ENCODE measurements at regions not wholly inside any gene's neighbourhood (a gene's known extent, or its start where the extent isn't known, plus 50 kb on each side); places are given as distances from the start of the nearest gene placed in this dataset.

DNA sequence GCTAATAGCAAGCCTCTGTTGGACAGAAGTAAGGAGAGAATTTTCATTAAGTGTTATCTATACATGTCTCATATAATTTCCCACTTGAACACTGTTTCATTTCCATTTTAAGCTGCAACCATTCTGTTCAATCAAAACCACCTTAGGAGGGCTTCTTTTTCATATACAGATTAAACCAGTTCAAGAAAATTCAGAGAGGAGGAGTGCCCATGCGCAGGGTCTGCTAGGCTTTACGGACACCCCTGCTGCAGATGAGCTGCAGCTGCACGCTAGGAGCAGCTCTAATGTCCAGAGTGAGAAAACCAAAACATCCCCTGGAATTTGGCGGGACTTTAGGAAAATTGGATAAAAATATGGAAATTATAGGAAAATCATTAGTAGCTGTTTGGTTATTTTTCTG lies 541.0 kb downstream of the SPRY1 start:
- DNase-seq (no peak), ATAC-seq (no peak), FAIRE-seq (no peak)
- H3K27ac ChIP-seq: no peak overlapping the region
- intact Hi-C loops (cut with DNase I): no loop called here
- no peak for TF ChIP-seq CTCF (IDR thresholded peaks at IDR 0.05)
- no peak overlapping the region for H3K4me3 ChIP-seq
- H3K36me3 ChIP-seq: no peaks in the 10 kb centered on the region
- H3K9me3 ChIP-seq: no peaks in the 10 kb centered on the region
- 85 to 90% methylated on average over 4 of the region's 4 CpGs for WGBS, 2 donors
- H3K4me1 ChIP-seq: no peaks in the 10 kb centered on the region
- H3K27me3 ChIP-seq: no peaks in the 10 kb centered on the region

GRCh38 chr4:123939621-123940020 lies 543.0 kb downstream of the SPRY1 start:
- no peak overlapping the region for H3K27ac ChIP-seq
- no peaks in the 10 kb centered on the region for H3K27me3 ChIP-seq
- H3K4me3 ChIP-seq: no peak overlapping the region
- no peaks in the 10 kb centered on the region for H3K4me1 ChIP-seq
- no peak for DNase-seq
- intact Hi-C loops (cut with DNase I): no loop called here
- no peaks in the 10 kb centered on the region for H3K9me3 ChIP-seq
- FAIRE-seq: no peak
- no peak for TF ChIP-seq CTCF (IDR thresholded peaks at IDR 0.05)
- H3K36me3 ChIP-seq: no peaks in the 10 kb centered on the region
- ATAC-seq: no peak
- WGBS, 2 donors: 67 to 87% methylated on average over 1 of the region's 1 CpG

DNA sequence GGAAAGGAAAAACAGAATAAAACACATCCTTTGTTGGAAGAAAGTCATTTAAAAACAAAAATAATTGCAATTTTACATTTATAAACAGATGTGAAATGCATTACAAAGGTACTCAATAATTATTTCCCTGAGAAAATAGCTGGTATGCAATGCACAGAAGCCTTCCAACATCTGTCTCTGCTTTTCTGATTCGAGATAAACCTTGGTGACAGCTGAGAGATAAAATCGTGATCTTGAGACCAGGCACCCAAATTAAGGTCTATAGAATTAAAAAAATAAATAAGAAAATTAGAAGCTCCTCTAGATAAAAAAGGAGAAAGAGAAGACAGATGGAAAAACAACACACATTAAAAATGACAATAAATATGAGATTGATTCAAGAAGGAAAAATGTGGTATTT lies 544.0 kb downstream of the SPRY1 start:
- no peaks in the 10 kb centered on the region for H3K36me3 ChIP-seq
- H3K27me3 ChIP-seq: no peaks in the 10 kb centered on the region
- no peaks in the 10 kb centered on the region for H3K4me1 ChIP-seq
- 51 to 52% methylated on average over 2 of the region's 2 CpGs for WGBS, 2 donors
- no peak overlapping the region for H3K27ac ChIP-seq
- intact Hi-C loops (cut with DNase I): no loop called here
- TF ChIP-seq CTCF (IDR thresholded peaks at IDR 0.05): no peak
- no peak overlapping the region for H3K4me3 ChIP-seq
- ATAC-seq (no peak), FAIRE-seq (no peak), DNase-seq (no peak)
- H3K9me3 ChIP-seq: no peaks in the 10 kb centered on the region

DNA sequence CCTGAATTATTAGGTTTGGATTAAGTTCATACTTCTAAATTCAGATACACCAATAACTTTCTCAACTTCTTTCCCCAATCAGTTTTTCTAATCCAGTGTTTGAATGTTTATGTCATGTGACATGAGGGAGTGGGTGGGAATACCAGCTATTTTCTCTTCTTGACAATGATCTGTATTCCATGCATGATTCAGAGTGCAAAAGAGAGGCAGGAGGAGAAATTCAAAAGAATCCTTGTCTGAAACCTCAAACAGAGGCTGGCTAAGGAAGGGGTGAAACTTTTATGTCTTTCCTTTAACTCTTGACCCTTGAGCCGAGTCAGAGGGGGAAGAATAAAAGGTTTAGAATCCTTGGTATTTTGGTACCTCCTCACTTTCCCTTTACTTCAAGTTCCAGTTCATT lies 544.7 kb downstream of the SPRY1 start:
- Histone ChIP-seq H3K27ac (no peak overlapping the region), H3K36me3 (no peaks in the 10 kb centered on the region), H3K9me3 (no peaks in the 10 kb centered on the region), H3K4me1 (no peaks in the 10 kb centered on the region), H3K4me3 (no peak overlapping the region), H3K27me3 (no peaks in the 10 kb centered on the region)
- intact Hi-C loops (cut with DNase I): no loop called here
- no peak for ATAC-seq
- TF ChIP-seq CTCF (IDR thresholded peaks at IDR 0.05): no peak
- 43 to 74% methylated on average over 1 of the region's 1 CpG for WGBS, 2 donors
- DNase-seq: no peak
- FAIRE-seq: no peak

- H3K36me3 ChIP-seq: no peaks in the 10 kb centered on the region
- no peak overlapping the region for H3K4me3 ChIP-seq
- H3K9me3 ChIP-seq: no peaks in the 10 kb centered on the region
- H3K4me1 ChIP-seq: no peaks in the 10 kb centered on the region
- H3K27me3 ChIP-seq: no peaks in the 10 kb centered on the region
- 79 to 81% methylated on average over 1 of the region's 1 CpG for WGBS, 2 donors
- ATAC-seq (no peak), DNase-seq (no peak), FAIRE-seq (no peak)
- intact Hi-C loops (cut with DNase I): no loop called here
- H3K27ac ChIP-seq: no peak overlapping the region
- no peak for TF ChIP-seq CTCF (IDR thresholded peaks at IDR 0.05)
Measured at GRCh38 chr4:123943976-123944375, 547.4 kb downstream of the SPRY1 start.

Data from pancreas (tissue), 10 donors.